ENCODE measurements at regions not wholly inside any gene's neighbourhood (a gene's known extent, or its start where the extent isn't known, plus 50 kb on each side); places are given as distances from the start of the nearest gene placed in this dataset.

DNA sequence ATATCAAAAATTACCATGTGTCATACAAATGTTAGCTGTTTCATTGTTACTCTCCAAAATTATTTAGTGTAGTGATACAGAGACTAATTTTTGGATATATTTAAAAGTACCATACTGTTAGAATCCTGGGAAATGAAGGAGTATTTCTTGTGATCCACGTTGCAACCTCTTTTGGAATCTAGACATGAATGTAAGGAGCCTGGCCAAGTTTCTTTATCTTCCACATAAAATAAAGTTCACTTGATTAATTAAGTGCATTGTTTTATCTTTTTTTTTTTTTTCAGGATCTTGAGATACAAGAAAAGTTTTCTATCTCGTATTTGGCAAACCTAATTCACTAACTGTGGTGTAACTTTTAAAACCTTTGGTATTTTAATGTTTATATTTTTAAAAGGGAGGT lies 270.7 kb downstream of the SOX4 start:
- Histone ChIP-seq H3K4me3 (no peak overlapping the region), H3K27ac (no peak overlapping the region), H3K9me3 (no peaks in the 10 kb centered on the region), H3K27me3 (no peaks in the 10 kb centered on the region), H3K36me3 (no peaks in the 10 kb centered on the region), H3K4me1 (no peaks in the 10 kb centered on the region)
- TF ChIP-seq POLR2A (IDR thresholded peaks at IDR 0.05): no peak
- TF ChIP-seq, protein P1, sequence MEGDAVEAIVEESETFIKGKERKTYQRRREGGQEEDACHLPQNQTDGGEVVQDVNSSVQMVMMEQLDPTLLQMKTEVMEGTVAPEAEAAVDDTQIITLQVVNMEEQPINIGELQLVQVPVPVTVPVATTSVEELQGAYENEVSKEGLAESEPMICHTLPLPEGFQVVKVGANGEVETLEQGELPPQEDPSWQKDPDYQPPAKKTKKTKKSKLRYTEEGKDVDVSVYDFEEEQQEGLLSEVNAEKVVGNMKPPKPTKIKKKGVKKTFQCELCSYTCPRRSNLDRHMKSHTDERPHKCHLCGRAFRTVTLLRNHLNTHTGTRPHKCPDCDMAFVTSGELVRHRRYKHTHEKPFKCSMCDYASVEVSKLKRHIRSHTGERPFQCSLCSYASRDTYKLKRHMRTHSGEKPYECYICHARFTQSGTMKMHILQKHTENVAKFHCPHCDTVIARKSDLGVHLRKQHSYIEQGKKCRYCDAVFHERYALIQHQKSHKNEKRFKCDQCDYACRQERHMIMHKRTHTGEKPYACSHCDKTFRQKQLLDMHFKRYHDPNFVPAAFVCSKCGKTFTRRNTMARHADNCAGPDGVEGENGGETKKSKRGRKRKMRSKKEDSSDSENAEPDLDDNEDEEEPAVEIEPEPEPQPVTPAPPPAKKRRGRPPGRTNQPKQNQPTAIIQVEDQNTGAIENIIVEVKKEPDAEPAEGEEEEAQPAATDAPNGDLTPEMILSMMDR (IDR thresholded peaks at IDR 0.05): no peak
- no peak for TF ChIP-seq EP300 (IDR thresholded peaks at IDR 0.05)
- 31 to 33% methylated on average over 2 of the region's 2 CpGs for WGBS, 2 donors
- DNase-seq (ENCODE audit: low spot score in 2 of 2): no peak

DNA sequence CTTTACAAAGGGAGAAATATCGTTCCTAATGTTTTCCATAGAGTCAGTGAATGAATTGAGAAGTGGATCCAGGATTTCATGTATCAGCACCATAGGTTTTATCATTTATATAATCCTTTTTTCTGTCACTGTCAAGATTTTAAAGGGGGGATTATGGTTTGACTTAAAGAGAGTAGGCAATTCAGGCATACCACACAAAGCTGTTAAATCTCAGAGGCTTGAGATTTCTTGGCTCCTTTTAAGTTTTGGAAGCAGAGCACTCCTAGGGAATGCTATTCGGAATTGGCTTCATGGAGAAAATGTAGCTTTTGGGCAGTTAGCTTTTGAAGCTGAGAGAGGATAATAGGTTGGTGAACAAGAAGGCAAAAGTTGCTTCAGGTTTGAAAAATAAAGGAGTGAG lies 274.7 kb downstream of the SOX4 start:
- no peaks in the 10 kb centered on the region for H3K9me3 ChIP-seq
- no peaks in the 10 kb centered on the region for H3K27me3 ChIP-seq
- no peaks in the 10 kb centered on the region for H3K36me3 ChIP-seq
- H3K27ac ChIP-seq: no peak overlapping the region
- no peaks in the 10 kb centered on the region for H3K4me1 ChIP-seq
- DNase-seq (ENCODE audit: low spot score in 2 of 2): no peak
- no peak overlapping the region for H3K4me3 ChIP-seq
- WGBS, 2 donors: 63 to 76% methylated on average over 2 of the region's 2 CpGs
- TF ChIP-seq EP300 (IDR thresholded peaks at IDR 0.05): no peak
- TF ChIP-seq POLR2A (IDR thresholded peaks at IDR 0.05): no peak
- TF ChIP-seq, protein P1 (IDR thresholded peaks at IDR 0.05): no peak

DNA sequence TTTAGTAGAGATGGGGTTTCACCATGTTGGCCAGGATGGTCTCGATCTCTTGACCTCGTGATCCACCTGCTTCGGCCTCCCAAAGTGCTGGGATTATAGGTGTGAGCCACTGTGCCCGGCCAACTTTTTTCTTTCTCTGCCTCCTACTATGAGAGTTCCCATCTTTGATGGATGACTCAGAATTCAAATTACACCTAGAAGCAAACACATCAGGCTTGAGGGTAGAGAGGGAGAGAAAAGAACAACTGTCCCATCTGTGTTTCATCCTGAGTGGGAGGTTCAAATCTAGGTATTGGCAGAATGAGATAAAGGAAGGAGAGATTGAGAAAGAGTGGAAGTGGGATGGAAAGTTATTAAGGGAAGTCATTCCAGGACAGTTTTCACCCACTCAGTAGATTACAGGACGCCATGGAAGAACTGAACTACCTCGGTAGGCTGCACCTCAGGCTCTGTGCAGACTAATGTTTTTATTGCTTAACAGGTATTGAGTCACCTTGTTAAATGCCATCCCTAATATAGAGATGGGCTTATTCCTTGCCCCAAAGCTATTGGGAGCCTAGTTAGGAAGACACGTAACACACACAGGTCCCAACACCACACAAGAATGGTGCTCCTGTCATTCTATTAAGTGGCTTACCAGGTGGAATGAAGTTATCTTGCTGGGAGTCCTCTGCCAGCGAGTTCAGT lies 275.7 kb downstream of the SOX4 start:
- Histone ChIP-seq H3K27me3 (no peaks in the 10 kb centered on the region), H3K27ac (no peak overlapping the region), H3K4me3 (no peak overlapping the region), H3K36me3 (no peaks in the 10 kb centered on the region), H3K9me3 (no peaks in the 10 kb centered on the region), H3K4me1 (no peaks in the 10 kb centered on the region)
- TF ChIP-seq POLR2A (IDR thresholded peaks at IDR 0.05): no peak
- TF ChIP-seq, protein P1 (IDR thresholded peaks at IDR 0.05): no peak
- TF ChIP-seq EP300 (IDR thresholded peaks at IDR 0.05): no peak
- WGBS, 2 donors: 84 to 95% methylated on average over 8 of the region's 8 CpGs
- DNase-seq (ENCODE audit: low spot score in 2 of 2): no peak

DNA sequence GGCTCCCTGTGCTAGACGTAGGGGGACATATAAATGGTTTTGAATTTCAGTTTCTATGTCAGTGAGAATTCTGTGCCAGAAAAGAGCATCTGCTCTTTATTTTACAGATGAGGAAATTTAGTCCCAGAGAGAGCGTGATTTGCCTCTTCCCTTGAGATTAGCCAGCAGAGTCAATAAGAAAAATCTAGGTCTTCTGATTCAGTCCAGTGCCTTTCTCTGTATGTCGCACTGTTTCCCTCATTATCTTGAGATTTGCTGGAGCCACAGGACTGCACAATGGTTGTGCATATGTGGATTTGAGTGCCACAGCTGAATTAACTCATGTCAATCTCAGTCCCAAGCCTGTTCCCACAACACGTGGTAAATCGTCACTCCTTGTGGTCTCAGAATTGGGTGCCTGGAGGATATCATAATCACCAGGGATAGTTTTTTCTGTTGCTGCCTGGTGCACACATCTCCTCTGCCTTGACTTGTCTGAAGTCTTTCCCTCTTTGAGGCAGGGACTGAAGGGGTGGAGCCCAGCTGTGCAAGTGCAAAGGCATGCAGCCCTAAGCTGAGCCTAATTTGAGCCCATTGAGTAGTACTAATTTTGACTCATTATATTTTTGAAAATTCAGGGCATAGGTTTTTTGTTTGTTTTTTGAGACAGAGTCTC lies 276.7 kb downstream of the SOX4 start:
- TF ChIP-seq POLR2A (IDR thresholded peaks at IDR 0.05): no peak
- TF ChIP-seq, protein P1 (IDR thresholded peaks at IDR 0.05): no peak
- no peak for TF ChIP-seq EP300 (IDR thresholded peaks at IDR 0.05)
- Histone ChIP-seq H3K4me1 (no peaks in the 10 kb centered on the region), H3K27me3 (no peaks in the 10 kb centered on the region), H3K36me3 (no peaks in the 10 kb centered on the region), H3K4me3 (no peak overlapping the region), H3K27ac (no peak overlapping the region), H3K9me3 (no peaks in the 10 kb centered on the region)
- WGBS, 2 donors: 70 to 78% methylated on average over 5 of the region's 5 CpGs
- no peak for DNase-seq (ENCODE audit: low spot score in 2 of 2)

DNA sequence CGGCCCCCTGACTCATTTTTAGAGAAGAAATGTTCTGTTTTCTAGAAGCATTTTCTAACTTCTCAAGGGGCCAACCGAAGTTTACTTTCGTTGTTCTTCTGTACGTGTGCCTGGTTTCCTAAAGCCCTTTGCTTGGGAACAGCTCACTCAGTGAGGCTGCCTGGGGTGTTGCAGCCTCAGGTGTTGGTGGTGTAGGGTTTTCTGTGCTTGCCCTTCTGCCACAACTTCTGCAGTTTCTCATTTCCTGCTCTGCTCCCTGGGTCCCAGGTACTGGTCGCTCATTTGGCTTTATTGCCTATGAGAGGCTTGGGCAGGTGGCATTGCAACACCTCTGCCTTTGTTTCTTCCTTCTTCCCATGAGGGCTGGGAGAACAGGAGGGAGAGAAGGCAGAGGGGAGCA lies 278.3 kb downstream of the SOX4 start:
- TF ChIP-seq, protein P1 (IDR thresholded peaks at IDR 0.05): no peak
- TF ChIP-seq POLR2A (IDR thresholded peaks at IDR 0.05) (no peak), EP300 (IDR thresholded peaks at IDR 0.05) (no peak)
- H3K4me1 ChIP-seq: no peaks in the 10 kb centered on the region
- no peak overlapping the region for H3K4me3 ChIP-seq
- no peaks in the 10 kb centered on the region for H3K27me3 ChIP-seq
- no peak overlapping the region for H3K27ac ChIP-seq
- 77 to 91% methylated on average over 5 of the region's 5 CpGs for WGBS, 2 donors
- H3K36me3 ChIP-seq: no peaks in the 10 kb centered on the region
- H3K9me3 ChIP-seq: no peaks in the 10 kb centered on the region
- no peak for DNase-seq (ENCODE audit: low spot score in 2 of 2)
